ENCODE measurements at regions not wholly inside any gene's neighbourhood (a gene's known extent, or its start where the extent isn't known, plus 50 kb on each side); places are given as distances from the start of the nearest gene placed in this dataset.

DNA sequence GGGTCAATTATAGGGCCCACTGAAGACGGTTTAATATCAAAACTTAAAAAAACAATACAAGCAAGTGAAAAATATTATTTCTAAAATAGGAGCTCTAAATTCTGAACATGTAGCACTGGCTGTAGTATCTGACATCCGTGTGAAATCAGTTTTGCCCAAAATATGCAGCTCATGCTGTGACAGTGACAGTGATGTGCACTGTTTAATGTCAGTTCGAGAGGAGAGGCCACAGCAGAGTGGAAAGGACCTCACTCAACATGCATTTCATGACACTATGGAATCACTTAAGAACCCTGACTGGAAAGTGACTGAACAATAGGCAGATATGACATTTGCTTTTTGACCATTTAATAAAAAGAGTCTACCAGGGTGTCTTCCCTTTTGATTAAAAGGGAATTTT lies 397.0 kb downstream of the FRK start:
- Histone ChIP-seq H3K18ac (ENCODE audit: extremely low read depth, low read length) (no peak overlapping the region), H3K9ac (replicated peaks in 1 of 4; ENCODE audit: extremely low read depth in 1 of 4, low read depth in 3 of 4, low read length in 3 of 4) (no peak overlapping the region), H2BK20ac (ENCODE audit: low read length) (no peak overlapping the region), H3K4ac (replicated peaks; ENCODE audit: insufficient read length, low read depth, low read length) (no peak overlapping the region), H3K4me2 (ENCODE audit: insufficient read depth in 1 of 2, low read depth in 2 of 2, low read length in 2 of 2) (no peak overlapping the region), H3K4me3 (ENCODE audit: extremely low read depth in 1 of 4, insufficient read depth in 2 of 4, low read depth in 3 of 4, low read length in 4 of 4) (no peak overlapping the region), H3K27me3 (replicated peaks in 1 of 4; ENCODE audit: control insufficient read depth in 3 of 4, extremely low read depth in 1 of 4, insufficient read depth in 3 of 4, low read length in 3 of 4) (no peaks in the 10 kb centered on the region), H3K27ac (ENCODE audit: low read depth, low read length) (no peak overlapping the region), H3K79me1 (ENCODE audit: low read depth, low read length) (no peaks in the 10 kb centered on the region), H4K5ac (ENCODE audit: insufficient read length, low read depth, low read length) (no peak overlapping the region), H4K8ac (ENCODE audit: extremely low read depth, insufficient read depth, low read length) (no peak overlapping the region), H3K14ac (ENCODE audit: insufficient read length) (no peak overlapping the region), H3K9me3 (ENCODE audit: insufficient read depth in 2 of 2, low read depth in 1 of 2, low read length in 1 of 2) (no peaks in the 10 kb centered on the region), H2BK120ac (replicated peaks; ENCODE audit: low read depth, low read length) (no peak overlapping the region), H2AFZ (ENCODE audit: low read length) (no peak overlapping the region), H2BK12ac (ENCODE audit: low read depth, low read length) (no peak overlapping the region), H3K23me2 (ENCODE audit: low read depth, low read length) (no peaks in the 10 kb centered on the region), H3K23ac (ENCODE audit: insufficient read length) (no peak overlapping the region), H3K56ac (replicated peaks; ENCODE audit: insufficient read length, low read depth, low read length) (no peak overlapping the region), H2BK15ac (ENCODE audit: low read length) (no peak overlapping the region), H3K36me3 (ENCODE audit: control insufficient read depth in 2 of 4, insufficient read depth in 4 of 4, low read length in 3 of 4) (no peaks in the 10 kb centered on the region), H4K91ac (replicated peaks; ENCODE audit: insufficient read length, low read length) (no peak overlapping the region), H3K79me2 (ENCODE audit: control insufficient read depth in 1 of 2, insufficient read depth in 2 of 2, low read length in 2 of 2) (no peaks in the 10 kb centered on the region), H3K4me1 (replicated peaks in 1 of 4; ENCODE audit: control insufficient read depth in 3 of 4, insufficient read depth in 4 of 4, low read length in 3 of 4) (no peaks in the 10 kb centered on the region; a peak in 1 of 7 replicates), H4K20me1 (replicated peaks in 1 of 2; ENCODE audit: control insufficient read depth in 1 of 2, insufficient read depth in 2 of 2, low read length in 2 of 2) (no peaks in the 10 kb centered on the region), H2AK5ac (ENCODE audit: low read depth, low read length) (no peak overlapping the region), H2BK5ac (ENCODE audit: low read depth, low read length) (no peak overlapping the region)
- ChIA-PET CTCF (ENCODE audit: partially characterized antibody) (no interaction called here), POLR2A (ENCODE audit: partially characterized antibody) (no interaction called here)
- FAIRE-seq (no peak), DNase-seq (ENCODE audit: low read depth in 1 of 2, low spot score in 2 of 2) (no peak)
- WGBS, 2 experiments (ENCODE audit: extremely low coverage in 1 of 2, insufficient coverage in 1 of 2, insufficient read length in 1 of 2, insufficient replicate concordance in 2 of 2, low coverage in 1 of 2, low lambda C conversion rate in 2 of 2, missing lambda C conversion rate in 1 of 2): 91% methylated on average over 3 of the region's 3 CpGs; no CpG with 5 or more reads in 1 of the 2 experiments
- TF ChIP-seq SP4 (IDR thresholded peaks at IDR 0.05; ENCODE audit: low read length) (no peak), ASH2L (IDR thresholded peaks at IDR 0.05; ENCODE audit: low read length) (no peak), EGR1 (IDR thresholded peaks at IDR 0.05; ENCODE audit: borderline replicate concordance, low read depth, low read length) (no peak), ZNF274 (IDR thresholded peaks at IDR 0.05; ENCODE audit: borderline replicate concordance, extremely low read depth, low read length) (no peak), POLR2AphosphoS5 (IDR thresholded peaks at IDR 0.05; ENCODE audit: low read depth, low read length) (no peak), RXRA (IDR thresholded peaks at IDR 0.05; ENCODE audit: insufficient read depth, low read depth, low read length) (no peak), RAD21 (IDR thresholded peaks at IDR 0.05 in 1 of 2, conservative IDR thresholded peaks at IDR 0.05 in 1 of 2; ENCODE audit: low read depth in 2 of 2, low read length in 2 of 2) (no peak), MAX (IDR thresholded peaks at IDR 0.05) (no peak), SIRT6 (IDR thresholded peaks at IDR 0.05; ENCODE audit: low read length) (no peak), PHF8 (conservative IDR thresholded peaks at IDR 0.05; ENCODE audit: low read depth, low read length) (no peak), E2F6 (IDR thresholded peaks at IDR 0.05) (no peak), BCL11A (IDR thresholded peaks at IDR 0.05; ENCODE audit: low read depth in 2 of 2, low read length in 2 of 2) (no peak), GABPA (IDR thresholded peaks at IDR 0.05; ENCODE audit: borderline replicate concordance, insufficient read depth, low read length) (no peak), TEAD4 (IDR thresholded peaks at IDR 0.05; ENCODE audit: low read depth, low read length) (no peak), POLR2A (IDR thresholded peaks at IDR 0.05; ENCODE audit: control extremely low read depth in 1 of 2, low read depth in 2 of 2, low read length in 2 of 2) (no peak)
